Endothelial cell of hepatic sinusoid (primary cell): ENCODE measurements at regions not wholly inside any gene's neighbourhood (a gene's known extent, or its start where the extent isn't known, plus 50 kb on each side); places are given as distances from the start of the nearest gene placed in this dataset.

Experiments used
- in situ Hi-C: cut with HindIII; loops from 2 replicates; pipeline ENCODE4 v1.10.0; 2017; ENCODE audit warnings: low sequenced_read_pairs

DNA sequence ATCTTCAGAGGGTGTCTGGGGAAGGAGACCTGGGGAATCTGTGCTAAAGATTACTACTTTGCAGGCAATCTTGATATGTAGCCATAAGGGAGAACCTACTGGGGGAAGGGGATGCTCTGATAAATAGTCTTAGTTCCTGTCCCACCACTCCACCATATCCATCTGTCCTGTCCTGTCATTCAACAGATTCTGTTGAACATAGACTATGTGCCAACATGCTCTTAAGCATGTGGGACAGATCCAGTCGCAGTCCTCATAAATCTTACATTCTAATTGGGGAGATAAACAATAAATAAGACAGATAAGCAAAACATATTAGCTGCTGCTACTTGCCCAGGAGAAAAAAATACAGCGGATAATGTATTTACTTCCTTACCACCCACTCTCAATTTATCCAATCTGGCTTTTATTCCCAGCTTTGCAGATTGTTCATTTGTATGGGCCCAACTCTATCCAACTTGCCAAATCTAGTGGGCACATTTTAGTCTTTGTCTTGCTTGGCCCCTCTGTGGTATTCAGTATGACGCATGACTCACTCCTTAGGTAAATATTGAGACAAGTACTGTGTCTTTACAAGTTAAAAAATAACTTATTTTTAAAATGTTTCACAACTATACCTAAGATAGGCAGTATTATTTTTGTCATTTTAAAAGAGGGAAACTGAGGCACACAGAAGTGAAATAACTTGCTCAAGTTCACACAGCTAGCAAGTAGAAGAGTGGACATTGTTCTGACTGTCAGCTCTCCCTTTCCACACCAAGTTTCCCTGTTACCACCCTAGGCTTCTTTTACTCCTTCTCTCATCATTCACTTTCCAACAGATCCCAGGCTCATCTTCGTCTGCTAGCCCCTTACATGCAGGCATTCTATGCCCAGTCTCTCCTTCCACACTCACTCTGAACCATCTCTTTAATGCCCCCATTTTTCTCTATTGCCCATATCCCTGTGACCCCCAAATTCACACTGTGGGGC, 133.6 kb upstream of the SESN3 start:
- in situ Hi-C loops, result no loop called here

DNA sequence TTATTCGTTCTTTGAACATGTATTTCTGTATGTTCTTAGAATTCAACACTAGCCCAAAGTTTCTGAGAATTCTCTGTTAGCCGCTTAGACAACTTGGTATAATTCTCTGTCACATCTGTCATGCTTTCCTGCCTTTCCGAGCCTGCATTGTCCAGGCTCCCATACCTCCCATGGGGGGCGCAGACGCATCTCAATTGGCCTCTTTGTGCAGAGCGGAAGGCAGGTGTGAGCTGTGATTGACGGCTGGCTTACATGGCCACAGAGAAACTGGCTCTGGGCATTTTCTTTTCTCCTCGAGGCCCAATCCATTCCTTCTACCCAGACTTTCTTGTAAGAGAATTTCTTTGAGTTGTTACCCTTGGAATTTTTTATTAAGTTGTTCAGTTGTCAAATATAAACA, 132.7 kb upstream of the SESN3 start:
- in situ Hi-C loops, result no loop called here

- in situ Hi-C loops, result no loop called here
These were observed 132.2 kb upstream of the SESN3 start for GRCh38 chr11:95363164-95363563.

DNA sequence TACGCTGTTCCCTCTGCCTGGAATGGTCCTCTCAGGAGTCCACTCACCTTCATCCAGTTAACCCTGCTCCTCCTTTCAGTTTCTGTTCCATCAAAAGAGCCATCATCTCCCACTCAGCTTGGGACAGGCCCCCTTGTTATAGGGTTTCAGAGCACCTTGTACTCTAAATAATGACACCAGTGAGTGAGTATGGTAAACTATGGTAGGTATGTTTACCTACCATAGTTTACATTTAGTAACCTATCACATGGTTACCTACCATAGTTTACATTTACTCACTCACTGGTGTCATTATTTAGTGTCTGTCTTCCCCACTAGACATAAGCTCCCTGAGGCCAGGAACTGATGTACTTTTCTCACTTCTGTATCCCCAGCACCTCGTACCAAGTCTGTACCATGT, 130.2 kb upstream of the SESN3 start:
- in situ Hi-C loops, result no loop called here

- in situ Hi-C loops, result no loop called here
These were observed 129.5 kb upstream of the SESN3 start for GRCh38 chr11:95360377-95361075.

DNA sequence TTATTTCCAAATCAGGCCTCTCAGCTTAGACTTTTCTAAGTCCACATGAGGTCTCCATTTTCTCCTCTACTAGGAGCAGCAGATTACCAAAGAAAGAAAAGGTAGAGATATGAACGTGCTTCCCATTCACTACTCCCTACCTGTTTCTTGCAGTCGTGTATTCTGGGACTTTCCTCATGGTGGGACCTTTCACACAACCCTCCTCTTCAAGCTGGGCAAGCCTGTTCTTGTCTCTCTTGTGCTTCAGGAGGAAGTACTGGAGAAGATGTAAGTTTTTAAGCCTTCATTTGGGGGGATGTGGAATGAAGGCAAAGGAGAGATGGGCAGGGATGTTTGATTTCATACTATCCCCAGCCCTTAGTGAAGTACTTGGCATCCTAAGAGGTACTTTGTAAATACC, 128.8 kb upstream of the SESN3 start:
- in situ Hi-C loops, result no loop called here

DNA sequence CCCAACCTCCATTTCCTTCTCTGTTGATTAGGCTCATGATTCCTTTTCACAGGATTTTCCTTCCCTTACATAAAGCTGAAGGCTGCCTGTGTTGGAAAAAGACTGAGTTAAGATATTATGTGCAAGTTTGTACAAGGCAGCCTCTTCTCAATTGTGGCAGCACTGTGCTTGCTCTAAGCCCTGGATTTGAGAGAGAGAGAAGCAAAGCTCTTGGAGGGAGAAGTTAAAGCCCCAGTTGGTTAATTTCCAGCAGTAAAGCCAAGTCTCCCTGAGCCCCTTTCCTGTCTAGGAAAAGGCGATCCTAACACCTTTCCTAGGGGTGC, 128.3 kb upstream of the SESN3 start:
- in situ Hi-C loops, result no loop called here

GRCh38 chr11:95358511-95359340, 127.7 kb upstream of the SESN3 start:
- in situ Hi-C loops, result no loop called here

- in situ Hi-C loops, result no loop called here
These were observed 123.3 kb upstream of the SESN3 start for GRCh38 chr11:95354304-95354703.

DNA sequence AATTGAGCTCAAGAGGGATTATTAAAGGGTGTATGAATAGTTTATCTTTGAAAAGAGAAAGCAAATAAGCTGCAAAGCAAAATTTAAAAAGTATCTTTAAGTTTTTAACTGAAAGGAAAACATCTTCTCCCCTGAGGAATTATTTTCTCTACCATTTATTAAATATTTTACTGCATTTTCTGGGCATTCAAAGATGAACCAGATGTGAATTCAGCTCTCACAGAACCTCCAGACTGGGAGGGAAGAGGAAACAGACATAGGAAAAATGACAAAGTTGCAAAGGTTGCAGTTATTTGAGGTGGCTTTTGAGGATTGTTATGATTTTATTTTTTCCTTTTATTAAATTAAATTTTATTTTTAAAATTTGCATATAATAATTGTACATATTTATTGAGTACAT, 122.7 kb upstream of the SESN3 start:
- in situ Hi-C loops, result no loop called here

- in situ Hi-C loops, result no loop called here
These were observed 121.8 kb upstream of the SESN3 start for GRCh38 chr11:95352733-95353346.

- in situ Hi-C loops, result no loop called here
These were observed 118.4 kb upstream of the SESN3 start for GRCh38 chr11:95349345-95349942.

DNA sequence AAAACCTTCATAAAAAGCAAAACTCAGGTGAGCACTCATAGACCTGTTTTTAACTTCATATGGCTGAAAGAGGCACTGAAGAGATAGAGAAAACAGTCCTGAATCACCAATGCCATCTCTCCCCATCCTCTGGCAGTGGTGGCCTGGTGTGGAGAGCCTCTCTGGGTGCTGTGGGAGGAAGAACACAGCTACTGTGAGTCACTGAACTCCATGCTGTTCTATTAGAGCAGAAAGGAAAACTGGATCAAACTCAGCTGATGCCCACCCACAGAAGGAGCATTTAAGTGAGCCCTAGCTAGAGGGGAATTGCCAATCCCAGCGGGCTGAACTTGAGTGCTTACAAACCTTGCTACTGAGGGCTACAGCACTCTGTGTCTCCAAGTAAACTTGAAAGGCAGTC, 115.3 kb upstream of the SESN3 start:
- in situ Hi-C loops, result no loop called here

DNA sequence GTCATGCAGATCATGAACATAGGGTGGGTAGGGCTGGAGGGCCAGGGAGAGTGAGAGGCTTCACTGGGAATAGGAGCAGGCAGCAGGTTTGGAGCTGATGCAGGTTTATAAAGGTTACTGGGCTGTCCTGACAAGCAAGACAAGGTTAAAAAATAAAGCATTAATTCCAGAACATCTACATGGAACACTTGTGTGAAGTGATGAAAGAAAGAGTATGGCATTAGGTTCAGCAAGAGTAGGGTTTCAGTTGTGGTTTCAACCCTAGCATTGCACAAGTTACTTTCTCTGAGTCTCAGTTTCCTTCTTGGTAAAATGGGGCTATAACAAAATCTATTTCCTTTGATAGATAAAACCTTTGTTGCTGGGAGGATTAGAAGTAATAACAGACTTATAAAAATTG, 114.6 kb upstream of the SESN3 start:
- in situ Hi-C loops, result no loop called here

DNA sequence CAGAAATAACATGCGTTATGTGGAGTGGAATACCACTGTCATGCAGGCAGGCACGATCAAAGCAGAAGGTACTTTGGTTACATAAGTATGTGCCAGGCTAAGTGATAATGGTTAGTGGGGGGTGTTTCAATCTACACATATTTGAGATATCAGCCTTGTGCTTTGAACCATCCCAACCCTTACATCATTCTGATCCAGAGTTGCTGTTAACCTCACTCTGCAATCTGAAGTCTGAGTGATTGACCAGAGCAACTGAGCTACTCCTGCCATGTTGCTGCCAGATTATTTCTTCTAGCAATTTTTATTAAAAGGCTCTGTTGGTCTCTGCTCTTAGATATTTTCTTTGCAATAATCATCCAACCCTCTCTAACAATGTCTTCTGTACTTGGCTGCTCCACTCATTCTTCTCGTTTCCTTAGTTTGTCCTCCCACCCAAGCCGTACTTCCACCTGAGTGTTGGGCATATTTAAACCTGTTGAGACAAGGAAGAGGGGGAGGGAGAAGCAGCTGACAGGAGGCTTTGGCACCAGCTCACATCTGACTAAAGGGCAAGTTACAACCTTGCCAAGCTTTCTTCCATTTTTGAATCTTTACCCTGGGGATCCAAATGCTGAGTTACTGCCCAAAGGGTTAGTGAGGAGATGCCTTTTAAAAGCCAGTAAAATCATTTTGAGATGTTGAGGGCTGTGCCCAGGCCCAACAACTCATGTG, 114.1 kb upstream of the SESN3 start:
- in situ Hi-C loops, result no loop called here

DNA sequence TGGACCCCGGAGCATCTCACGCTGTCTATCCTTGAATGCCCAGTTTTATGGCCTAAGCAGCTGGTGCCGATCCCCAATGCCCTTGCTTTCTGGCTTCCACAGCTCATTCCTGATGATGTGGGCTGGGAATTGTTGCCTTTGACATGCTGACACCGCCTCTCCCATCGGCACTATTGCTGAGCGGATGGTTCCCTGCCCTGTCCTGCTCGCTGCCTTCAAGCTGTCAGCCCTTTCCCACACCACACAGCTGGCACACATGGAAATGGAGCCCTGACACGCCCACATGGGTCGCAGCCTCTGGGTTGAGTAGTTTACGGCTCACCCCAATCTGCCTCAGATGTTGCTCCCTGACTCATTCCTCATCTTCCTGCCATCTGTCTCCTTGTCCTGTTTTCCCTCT, 110.2 kb upstream of the SESN3 start:
- in situ Hi-C loops, result no loop called here

DNA sequence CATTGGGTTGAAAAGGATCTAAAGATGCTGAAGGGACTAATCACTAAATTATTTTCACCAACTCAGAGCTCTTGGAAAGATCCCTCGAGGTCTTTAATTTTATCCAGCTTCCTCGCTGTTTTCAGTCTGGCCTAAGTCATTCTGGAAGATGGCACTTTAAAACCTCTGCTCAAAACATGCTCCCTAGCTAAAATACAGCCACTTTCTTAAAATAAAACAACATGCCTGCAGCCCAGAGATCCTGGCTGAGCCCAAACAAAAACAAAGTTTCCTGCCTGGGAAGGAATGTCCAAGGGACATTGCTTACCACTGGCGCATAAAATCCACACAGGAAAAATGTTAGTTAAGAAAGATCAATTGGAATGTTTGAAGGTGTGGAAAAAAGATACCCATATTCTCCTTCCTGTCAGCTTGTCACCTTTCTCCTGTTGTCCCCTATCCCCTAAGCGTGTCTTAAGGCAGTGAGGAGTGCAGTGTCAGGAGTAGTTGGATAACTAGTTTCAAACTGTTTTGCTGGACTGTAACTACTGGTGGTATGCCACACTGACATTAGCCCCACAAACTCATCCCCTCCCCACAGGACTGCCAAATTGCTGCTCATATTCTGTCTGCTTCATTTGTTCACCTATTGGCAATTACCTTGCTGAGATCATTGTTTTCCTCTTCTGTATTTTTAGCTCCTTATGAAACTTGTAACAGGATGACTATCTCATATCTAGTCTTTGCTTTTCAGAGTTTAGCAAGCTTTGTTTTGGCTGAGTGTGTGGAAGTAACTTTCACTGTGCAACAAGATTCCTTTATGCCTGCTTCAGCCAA, 108.3 kb upstream of the SESN3 start:
- in situ Hi-C loops, result no loop called here

DNA sequence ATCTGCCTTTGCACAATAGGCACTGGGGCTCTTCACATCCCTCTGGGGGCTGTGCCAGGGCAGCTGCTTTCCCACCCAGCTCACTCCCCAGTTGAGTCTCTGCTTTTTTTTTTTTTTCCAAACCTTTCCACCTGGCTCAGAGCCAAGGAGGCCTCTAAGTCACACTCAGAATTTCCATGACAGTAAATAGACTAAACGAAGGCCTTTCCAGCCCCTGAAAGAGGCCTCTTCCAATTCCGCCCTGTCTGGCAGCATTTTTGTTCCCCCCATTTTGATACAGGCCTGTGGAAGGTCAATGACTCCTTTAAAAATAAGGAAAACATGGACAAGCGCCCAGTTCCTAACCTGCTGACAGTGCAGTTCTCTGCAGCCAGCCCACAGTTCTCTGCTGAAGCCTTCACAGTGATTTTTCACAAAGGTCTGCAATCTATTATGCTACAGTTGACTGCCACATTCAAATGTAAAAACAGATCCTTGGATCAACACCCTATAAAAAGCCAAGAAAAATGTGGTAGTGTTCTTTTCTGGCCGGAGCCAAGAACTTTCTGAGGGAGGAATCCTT, 107.5 kb upstream of the SESN3 start:
- in situ Hi-C loops, result no loop called here

DNA sequence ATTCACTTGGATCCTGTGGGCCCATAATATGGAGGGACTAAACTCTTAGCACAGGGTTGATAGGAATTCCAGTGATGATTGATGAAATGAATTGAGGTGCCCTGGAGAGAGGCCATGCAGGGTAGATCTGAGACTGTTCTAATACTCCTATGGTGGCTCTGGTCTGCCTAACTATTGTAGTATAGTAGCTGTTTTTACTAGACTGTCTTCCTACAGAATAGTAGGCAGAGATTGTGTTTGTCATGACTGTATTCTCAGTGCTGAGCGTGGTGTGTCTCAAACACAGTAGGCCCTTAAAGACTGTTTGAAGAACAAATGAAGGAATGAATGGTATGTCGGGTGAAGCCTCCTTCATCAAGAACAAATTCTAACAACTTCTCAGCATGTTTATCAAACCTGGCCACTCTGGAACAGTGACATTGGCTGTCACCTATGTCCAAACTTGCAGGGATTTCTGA, 107.0 kb upstream of the SESN3 start:
- in situ Hi-C loops, result no loop called here
